Right lung (tissue), 2 donors: ENCODE measurements at regions not wholly inside any gene's neighbourhood (a gene's known extent, or its start where the extent isn't known, plus 50 kb on each side); places are given as distances from the start of the nearest gene placed in this dataset.

ENCODE experiments used
- DNase-seq, 2 donors: peaks; one replicate each; pipeline ENCODE4 v3.0.0-alpha.2; 2013

GRCh38 chr18:60980422-60981005 lies 352.7 kb upstream of the CDH20 start:
- no peak for DNase-seq

- DNase-seq: no peak
These were observed 351.4 kb upstream of the CDH20 start for GRCh38 chr18:60981682-60982328.

GRCh38 chr18:60982329-60982695 lies 350.9 kb upstream of the CDH20 start:
- DNase-seq: no peak

GRCh38 chr18:60982928-60983327 lies 350.3 kb upstream of the CDH20 start:
- no peak for DNase-seq

- no peak for DNase-seq
These were observed 348.7 kb upstream of the CDH20 start for GRCh38 chr18:60984510-60984909.

- DNase-seq: no peak
These were observed 345.3 kb upstream of the CDH20 start for GRCh38 chr18:60987963-60988362.

GRCh38 chr18:60996326-60996725 lies 336.9 kb upstream of the CDH20 start:
- no peak for DNase-seq

- DNase-seq: no peak
These were observed 336.4 kb upstream of the CDH20 start for GRCh38 chr18:60996822-60997221.

- DNase-seq: no peak
These were observed 332.1 kb upstream of the CDH20 start for GRCh38 chr18:61001138-61001537.

- DNase-seq: no peak
These were observed 326.5 kb upstream of the CDH20 start for GRCh38 chr18:61006687-61007224.

GRCh38 chr18:61019338-61020301 lies 313.6 kb upstream of the CDH20 start:
- DNase-seq: no peak

GRCh38 chr18:61025596-61025995 lies 307.6 kb upstream of the CDH20 start:
- no peak for DNase-seq

- DNase-seq: no peak
These were observed 301.6 kb upstream of the CDH20 start for GRCh38 chr18:61031626-61032025.

- DNase-seq: no peak
These were observed 298.6 kb upstream of the CDH20 start for GRCh38 chr18:61034580-61034979.

GRCh38 chr18:61039251-61039650 lies 294.0 kb upstream of the CDH20 start:
- no peak for DNase-seq

- DNase-seq: no peak
These were observed 285.4 kb upstream of the CDH20 start for GRCh38 chr18:61047794-61048193.

- DNase-seq: no peak
These were observed 275.8 kb upstream of the CDH20 start for GRCh38 chr18:61057443-61057842.

- no peak for DNase-seq
These were observed 271.0 kb upstream of the CDH20 start for GRCh38 chr18:61062258-61062657.

GRCh38 chr18:61064911-61065310 lies 268.3 kb upstream of the CDH20 start:
- no peak for DNase-seq

- no peak for DNase-seq
These were observed 256.2 kb upstream of the CDH20 start for GRCh38 chr18:61076986-61077385.

GRCh38 chr18:61079714-61080113 lies 253.5 kb upstream of the CDH20 start:
- no peak for DNase-seq

GRCh38 chr18:61080954-61081528 lies 252.2 kb upstream of the CDH20 start:
- DNase-seq: no peak
